ENCODE measurements at regions not wholly inside any gene's neighbourhood (a gene's known extent, or its start where the extent isn't known, plus 50 kb on each side); places are given as distances from the start of the nearest gene placed in this dataset.

DNA sequence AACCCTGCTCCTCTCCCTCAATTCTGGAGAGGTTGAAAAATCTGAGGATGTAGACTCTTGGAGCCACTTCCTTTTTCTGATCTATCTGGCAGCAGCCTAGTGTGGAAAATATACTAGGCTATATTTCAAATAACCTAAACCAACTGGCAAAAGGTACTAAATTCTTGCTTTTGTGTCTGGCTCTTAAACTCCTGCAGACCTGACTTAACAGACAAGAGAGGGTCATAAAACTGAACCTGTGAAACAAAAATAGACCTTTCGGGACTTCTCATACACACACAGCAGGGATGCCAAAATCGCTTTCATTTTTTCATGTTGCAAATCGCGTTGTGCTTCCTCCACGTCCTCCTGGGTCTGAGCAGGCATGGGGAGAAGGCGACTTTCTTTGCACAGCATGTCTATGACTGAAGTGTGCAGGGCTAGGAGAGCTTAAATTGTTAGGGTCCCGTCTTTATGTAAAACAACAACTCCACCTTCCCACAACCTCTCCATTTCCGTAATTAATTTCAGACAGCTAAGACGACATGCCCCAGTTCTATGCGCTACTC is 520.7 kb upstream of the PSMD7 start:
- no peak for DNase-seq (ENCODE audit: low read depth in 4 of 4, low spot score in 3 of 4)

GRCh38 chr16:73771196-73772064 is 525.2 kb upstream of the PSMD7 start:
- DNase-seq (ENCODE audit: low read depth in 4 of 4, low spot score in 3 of 4), result no peak

- no peak for DNase-seq (ENCODE audit: low read depth in 4 of 4, low spot score in 3 of 4)
These were observed 527.8 kb upstream of the PSMD7 start for GRCh38 chr16:73768786-73769203.

DNA sequence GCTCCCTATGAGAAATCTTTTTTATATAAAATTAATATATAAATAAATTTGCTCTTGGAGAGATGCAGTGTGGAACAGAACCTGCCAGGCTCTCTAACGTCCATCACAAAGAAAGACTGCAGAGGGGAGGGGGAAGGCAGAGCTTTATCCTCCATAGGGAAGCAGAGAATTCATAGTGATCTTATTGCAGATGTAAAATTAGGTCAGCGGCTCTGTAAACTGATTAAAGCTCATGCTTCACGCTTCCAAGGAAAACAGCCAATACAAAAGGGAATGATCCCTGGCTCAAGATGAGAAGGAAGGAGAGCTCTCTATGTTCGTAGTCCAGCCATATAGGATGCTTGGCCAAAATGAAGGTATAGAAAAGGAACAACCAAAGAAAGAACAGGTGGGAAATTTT is 532.3 kb upstream of the PSMD7 start:
- no peak for DNase-seq (ENCODE audit: low read depth in 4 of 4, low spot score in 3 of 4)

- DNase-seq (ENCODE audit: low read depth in 4 of 4, low spot score in 3 of 4), result no peak
These were observed 540.1 kb upstream of the PSMD7 start for GRCh38 chr16:73756289-73757178.

DNA sequence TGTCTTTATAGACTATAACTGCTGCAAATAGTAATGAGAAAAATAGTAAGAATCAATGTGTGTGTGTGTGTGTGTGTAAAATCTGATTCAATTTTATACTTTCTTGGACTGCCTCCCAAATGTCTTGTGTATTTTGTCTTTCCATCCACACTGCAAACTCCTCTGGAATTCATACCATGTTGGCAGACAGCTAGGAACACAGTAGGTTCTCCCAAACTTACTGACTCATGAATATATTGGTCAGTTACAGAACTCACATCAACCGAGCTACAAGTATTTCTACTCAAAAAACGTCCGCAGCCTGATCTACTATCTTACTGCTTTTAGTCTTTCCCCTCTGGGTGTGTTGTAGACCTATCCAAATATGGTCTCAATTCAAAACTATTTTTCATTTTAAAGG is 542.7 kb upstream of the PSMD7 start:
- no peak for DNase-seq (ENCODE audit: low read depth in 4 of 4, low spot score in 3 of 4)

DNA sequence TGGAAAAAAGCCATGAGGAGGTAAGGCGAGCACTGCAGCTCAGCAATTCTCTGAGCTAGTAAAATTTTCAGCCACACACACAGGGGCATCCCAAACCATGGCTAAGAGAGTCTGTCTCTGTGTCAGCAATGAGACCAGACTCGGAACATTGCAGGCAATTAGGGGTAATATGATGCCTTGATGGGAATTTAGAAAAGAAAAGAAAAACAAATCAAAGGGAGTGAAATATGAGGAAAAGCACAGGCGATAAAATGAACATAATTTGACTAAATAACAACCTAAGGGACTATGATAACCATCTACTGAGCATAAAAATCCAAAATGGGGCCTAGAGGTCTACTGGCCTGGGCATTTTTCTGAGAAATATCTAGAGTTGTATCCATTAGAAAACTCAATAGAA is 546.0 kb upstream of the PSMD7 start:
- DNase-seq (ENCODE audit: low read depth in 4 of 4, low spot score in 3 of 4), result no peak

DNA sequence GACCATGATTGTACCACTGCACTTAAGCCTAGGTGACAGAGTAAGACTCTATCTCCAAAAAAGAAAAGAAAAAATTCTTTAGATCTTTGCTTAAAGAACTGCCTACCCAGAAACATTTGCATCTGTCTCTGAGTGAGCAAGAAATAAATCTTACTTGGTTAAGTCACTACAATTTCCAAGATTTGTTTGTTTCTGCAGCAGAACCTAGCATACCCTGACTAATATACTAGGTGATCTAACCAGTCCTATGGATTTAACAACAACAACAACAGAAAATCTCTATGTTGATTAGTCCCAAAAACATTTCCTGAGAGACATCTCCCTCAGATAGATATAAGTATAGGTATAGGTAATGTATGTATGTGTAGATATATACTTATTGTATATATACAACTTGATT is 549.3 kb upstream of the PSMD7 start:
- no peak for DNase-seq (ENCODE audit: low read depth in 4 of 4, low spot score in 3 of 4)

DNA sequence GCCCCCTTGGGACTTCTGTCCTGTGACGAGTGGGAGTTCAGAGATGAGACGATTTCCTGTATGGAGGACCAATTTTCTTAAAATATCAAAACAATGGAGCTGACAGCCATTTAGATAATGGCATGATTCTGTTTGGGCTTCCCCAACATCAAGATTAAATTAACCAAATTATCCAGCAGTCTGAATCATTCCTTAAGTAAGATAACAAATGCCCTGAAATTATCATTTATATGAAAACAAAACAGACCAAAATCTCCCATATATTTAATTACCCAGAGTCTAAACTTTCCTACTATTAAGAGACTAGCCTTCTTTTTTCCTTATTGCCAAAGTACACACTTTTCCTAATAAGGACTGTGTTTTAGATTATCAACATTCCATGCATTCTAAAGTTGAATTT is 550.1 kb upstream of the PSMD7 start:
- DNase-seq (ENCODE audit: low read depth in 4 of 4, low spot score in 3 of 4), result no peak

DNA sequence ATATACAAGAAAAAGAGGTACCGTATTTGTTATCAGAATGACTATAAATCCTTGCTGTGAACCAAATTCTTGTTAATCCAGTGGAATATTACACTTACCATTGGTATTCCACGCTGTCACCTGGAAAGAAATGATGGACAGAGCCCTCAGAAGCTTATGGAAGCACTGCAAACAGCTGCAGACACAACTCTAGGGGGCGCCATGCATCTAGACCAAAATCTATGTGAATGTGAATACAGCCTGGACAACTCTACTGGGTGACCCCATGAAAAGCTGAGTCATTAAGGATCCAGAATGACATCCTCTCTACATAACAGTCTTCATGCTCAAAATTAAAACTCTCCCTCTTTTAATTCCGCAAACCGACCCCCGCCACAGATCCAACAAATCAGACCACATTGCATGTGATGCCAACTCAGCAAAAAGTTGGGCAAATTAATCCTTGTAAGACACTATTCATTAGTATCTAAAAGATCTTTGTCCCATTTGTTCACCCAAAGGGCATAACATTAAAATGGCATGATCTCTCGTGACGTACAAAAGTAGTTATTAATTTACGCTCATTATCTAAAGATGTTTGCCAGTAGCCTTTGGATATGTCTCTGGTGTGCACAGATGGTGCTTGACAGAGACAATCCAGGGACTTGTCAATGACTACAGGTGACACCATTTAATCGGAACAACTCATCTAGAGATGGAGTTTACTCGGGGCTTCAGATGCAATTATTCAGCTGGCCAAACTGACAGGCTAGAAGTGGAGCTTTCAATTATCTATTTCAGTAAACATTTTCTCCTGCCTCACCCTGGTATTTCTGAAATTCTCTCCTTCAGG is 552.7 kb upstream of the PSMD7 start:
- no peak for DNase-seq (ENCODE audit: low read depth in 4 of 4, low spot score in 3 of 4)

DNA sequence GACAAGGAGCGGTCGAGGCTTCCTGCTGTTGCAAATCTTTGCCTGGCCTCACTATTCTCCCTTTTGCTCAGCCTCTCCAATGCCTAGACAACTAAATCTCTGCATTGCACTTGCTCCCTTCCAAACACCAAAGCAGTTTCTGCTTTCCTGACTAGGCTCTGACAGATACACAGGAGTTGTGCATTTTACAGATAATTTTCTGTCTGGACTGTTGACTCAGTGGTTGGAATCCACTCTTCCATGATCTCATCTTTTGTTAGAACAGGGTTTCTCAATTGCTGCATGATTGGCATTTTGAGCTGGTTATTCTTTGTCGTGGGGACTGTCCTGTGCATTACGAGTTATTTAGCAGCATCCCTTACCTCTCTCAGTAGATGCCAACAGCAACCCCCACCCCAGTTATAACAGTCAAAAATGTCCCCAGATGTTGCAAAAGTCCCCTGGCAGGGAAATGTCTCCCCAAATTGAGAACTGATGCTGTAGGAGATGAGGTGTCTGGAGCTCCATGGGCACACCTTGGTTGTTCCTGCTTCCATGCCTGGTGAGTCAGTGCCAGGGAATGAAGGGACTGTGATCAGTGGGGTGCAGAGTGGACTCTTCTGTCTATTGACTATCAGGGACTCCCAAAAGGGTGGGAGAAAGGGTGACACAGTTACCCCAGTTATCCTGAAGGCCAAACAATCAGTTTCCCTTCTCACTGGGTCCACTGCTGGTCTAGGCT is 557.4 kb upstream of the PSMD7 start:
- DNase-seq (ENCODE audit: low read depth in 4 of 4, low spot score in 3 of 4), result no peak

DNA sequence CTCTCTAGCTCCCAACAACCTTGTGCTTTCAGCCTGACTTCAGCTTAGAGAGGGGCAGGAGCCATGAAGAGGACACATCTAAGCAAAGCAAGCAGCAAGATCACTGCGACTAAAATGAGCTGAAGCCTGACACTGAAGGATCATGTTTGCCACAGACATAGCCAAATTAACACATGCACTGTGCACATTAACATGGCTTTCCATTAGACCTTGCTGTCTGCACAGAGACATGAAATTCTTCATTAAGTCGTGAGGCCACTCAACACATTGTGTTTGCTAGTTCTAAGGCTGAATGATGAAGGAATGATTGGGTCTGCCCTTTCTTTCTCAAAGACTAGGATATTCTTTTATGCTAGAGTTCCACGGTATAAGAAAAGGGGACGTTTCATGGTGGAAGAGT is 558.3 kb upstream of the PSMD7 start:
- no peak for DNase-seq (ENCODE audit: low read depth in 4 of 4, low spot score in 3 of 4)

- no peak for DNase-seq (ENCODE audit: low read depth in 4 of 4, low spot score in 3 of 4)
These were observed 559.0 kb upstream of the PSMD7 start for GRCh38 chr16:73737637-73738036.

- no peak for DNase-seq (ENCODE audit: low read depth in 4 of 4, low spot score in 3 of 4)
These were observed 560.7 kb upstream of the PSMD7 start for GRCh38 chr16:73735954-73736353.

DNA sequence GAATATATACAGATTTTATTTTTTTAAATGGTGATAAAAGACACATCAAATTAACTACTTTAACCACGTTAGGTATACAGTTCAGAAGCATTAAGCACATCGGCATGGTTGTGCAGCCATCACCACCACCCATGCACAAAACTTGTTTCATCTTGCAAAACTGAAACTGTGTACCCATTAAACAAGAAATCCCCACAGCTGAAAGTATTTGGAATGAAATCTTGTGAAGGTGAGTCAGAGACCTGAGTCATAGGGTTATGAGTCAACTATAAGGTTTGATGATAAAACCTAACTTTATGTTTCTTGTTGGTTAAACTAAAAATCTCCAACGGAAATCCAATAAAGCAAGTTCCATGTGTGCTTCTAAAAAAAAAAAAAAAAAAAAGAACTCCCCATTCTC is 561.6 kb upstream of the PSMD7 start:
- no peak for DNase-seq (ENCODE audit: low read depth in 4 of 4, low spot score in 3 of 4)

GRCh38 chr16:73732681-73733080 is 563.9 kb upstream of the PSMD7 start:
- DNase-seq (ENCODE audit: low read depth in 4 of 4, low spot score in 3 of 4), result no peak

DNA sequence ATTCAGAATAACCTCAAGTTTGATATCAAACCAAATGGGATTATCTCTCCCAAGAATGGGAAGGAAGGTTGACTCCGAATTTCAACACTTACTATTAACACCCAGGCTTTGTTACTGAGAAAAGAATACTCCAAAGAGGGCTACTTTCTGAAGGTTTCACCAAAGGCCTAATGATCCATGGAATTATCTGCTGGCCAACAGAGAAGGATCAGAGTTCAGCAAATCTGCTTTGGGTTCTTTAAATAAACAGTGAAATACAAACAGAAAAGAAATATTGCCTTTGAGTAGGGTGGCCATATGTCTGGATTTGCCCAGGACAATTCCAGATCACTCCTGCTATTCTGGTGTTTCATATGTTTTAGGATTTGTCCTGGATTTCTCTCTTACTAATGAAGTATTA is 564.5 kb upstream of the PSMD7 start:
- DNase-seq (ENCODE audit: low read depth in 4 of 4, low spot score in 3 of 4), result no peak

DNA sequence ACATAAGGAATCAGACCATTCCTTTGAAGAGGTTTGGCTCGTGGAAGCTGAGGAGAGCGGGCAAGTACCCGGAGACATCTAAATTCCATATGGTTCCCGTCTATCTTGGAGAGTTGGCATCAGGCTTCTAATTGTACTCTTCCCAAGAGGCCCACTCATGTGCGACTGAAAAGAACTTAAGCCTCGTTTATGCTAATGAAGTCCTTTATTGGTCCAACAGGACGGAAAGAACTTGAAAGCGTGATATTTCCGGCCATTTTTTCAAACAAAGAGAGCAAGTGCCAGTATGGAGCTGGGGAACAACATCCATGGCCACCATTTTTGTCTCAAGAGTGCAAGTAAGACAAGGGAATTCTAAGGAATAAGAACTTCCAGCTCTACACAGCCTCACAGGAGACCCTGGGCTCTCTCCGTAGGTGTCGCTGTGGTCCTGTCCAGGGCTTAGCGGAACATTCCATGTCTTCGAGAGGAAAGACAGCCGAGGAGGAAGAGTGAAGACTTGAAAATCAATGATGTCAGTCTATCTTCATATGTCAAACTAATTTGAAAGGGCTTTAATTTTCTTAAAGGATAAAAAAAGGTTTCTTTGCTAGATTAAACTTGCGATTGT is 566.0 kb upstream of the PSMD7 start:
- no peak for DNase-seq (ENCODE audit: low read depth in 4 of 4, low spot score in 3 of 4)

DNA sequence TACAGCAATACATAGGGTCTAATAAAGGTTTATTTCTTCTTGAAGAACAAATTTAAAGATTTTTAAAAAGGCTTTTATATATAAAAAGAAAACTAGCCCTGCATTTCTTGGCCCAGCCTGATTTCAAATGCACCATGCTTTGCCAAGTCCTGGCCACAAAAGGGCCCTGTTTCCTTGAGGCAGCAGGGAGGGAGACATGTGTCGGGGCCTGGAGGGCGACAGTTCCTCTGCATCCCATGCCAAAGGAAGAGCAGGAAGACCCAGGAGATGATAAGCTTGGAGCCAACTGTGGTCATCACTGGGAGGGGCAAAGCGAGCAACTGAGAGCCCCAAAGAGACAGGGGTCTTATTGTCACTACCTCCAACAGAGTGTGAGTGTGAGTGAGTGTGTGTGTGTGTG is 571.5 kb upstream of the PSMD7 start:
- DNase-seq (ENCODE audit: low read depth in 4 of 4, low spot score in 3 of 4), result no peak

- DNase-seq (ENCODE audit: low read depth in 4 of 4, low spot score in 3 of 4), result no peak
These were observed 572.1 kb upstream of the PSMD7 start for GRCh38 chr16:73724503-73724902.
